HepG2 (cell line): ENCODE measurements at regions not wholly inside any gene's neighbourhood (a gene's known extent, or its start where the extent isn't known, plus 50 kb on each side); places are given as distances from the start of the nearest gene placed in this dataset.

Source experiments
- ARID2 ChIP-seq: sonication (generic); formaldehyde crosslinking; IDR thresholded peaks from 2 replicates; pipeline ENCODE4 v1.8.1; 2022; ENCODE audit warnings: mild to moderate bottlenecking, missing genetic modification reagents, borderline replicate concordance
- NFATC3 ChIP-seq: sonication (generic); formaldehyde crosslinking; IDR thresholded peaks from 2 replicates; pipeline ENCODE4 v1.5.1; 2020; ENCODE audit warnings: mild to moderate bottlenecking, missing genetic modification reagents
- ZSCAN30 ChIP-seq: sonication (generic); formaldehyde crosslinking; IDR thresholded peaks from 2 replicates; pipeline ENCODE4 v1.5.0; 2020; ENCODE audit warnings: mild to moderate bottlenecking, missing genetic modification reagents

DNA sequence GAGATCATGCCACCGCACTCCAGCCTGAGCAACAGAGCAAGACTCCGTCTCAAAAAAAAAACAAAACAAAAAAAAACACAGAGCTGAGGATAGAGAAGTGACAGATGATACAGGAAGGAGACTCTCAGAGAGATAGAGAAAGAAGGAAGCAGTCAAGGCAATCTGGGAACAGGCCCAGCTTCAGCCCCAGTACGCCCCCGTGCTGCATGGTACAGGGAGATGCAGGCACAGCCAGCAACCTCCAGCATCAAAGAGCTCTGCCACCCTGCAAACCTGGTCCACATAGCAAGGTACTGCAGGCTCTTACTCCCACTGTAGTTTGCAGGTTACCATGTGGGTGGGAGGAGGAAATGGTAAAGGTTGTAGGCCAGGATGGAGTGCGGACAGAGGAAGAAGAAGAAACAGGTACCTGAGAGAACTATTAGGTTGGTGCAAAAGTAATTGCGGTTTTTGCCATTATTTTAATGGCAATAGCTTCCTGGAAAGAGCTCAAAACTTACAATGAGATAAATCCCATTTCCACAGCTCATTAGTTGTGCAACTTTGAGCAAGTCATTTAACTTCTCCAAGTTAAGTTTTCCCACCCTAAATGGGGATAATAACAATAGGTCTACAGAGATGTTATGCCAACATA lies 253.0 kb downstream of the ARRDC4 start:
- no peak for TF ChIP-seq ZSCAN30 (CRISPR knock-in tag)
- TF ChIP-seq ARID2 (CRISPR knock-in tag), result no peak
- TF ChIP-seq NFATC3 (CRISPR knock-in tag), result no peak
